Fibroblast of mammary gland (primary cell): ENCODE measurements at regions not wholly inside any gene's neighbourhood (a gene's known extent, or its start where the extent isn't known, plus 50 kb on each side); places are given as distances from the start of the nearest gene placed in this dataset.
"Not testable (repeated sequence)": the region's sequence is repeated elsewhere in the genome, so short reads cannot be mapped to it uniquely, and the experiment has no call there.

Experiments used
- DNase-seq: peaks from one replicate; pipeline ENCODE4 v3.0.0-alpha.2; 2010; ENCODE audit warnings: low read depth
- H3K4me3 ChIP-seq: 2 replicates; pipeline ENCODE4 v1.5.1; 2011; ENCODE audit warnings: low read depth, mild to moderate bottlenecking, low read length, moderate library complexity; ENCODE audit not compliant: control insufficient read depth
- CTCF ChIP-seq: conservative IDR thresholded peaks from 2 replicates; pipeline ENCODE4 v1.5.1; 2011; ENCODE audit warnings: low read depth, low read length, inconsistent platforms; ENCODE audit not compliant: control insufficient read depth, insufficient read depth

- H3K4me3 ChIP-seq = no peak overlapping the region
- DNase-seq = no peak
Observed at GRCh38 chr2:124996406-124996805, 971.3 kb downstream of the CNTNAP5 start.

GRCh38 chr2:124999906-125000305, 974.8 kb downstream of the CNTNAP5 start:
- DNase-seq = no peak
- no peak for TF ChIP-seq CTCF
- H3K4me3 ChIP-seq = no peak overlapping the region

More at GRCh38 chr2:124996406-124996805, 971.3 kb downstream of the CNTNAP5 start:
- no peak for TF ChIP-seq CTCF

GRCh38 chr2:125004106-125004800, 979.2 kb downstream of the CNTNAP5 start:
- DNase-seq = no peak
- H3K4me3 ChIP-seq = no peak overlapping the region
- TF ChIP-seq CTCF = no peak

- no peak for TF ChIP-seq CTCF
- H3K4me3 ChIP-seq = no peak overlapping the region
- DNase-seq = no peak
Observed at GRCh38 chr2:125006676-125007075, 981.6 kb downstream of the CNTNAP5 start.

- DNase-seq, H3K4me3 ChIP-seq: not testable (repeated sequence)
Observed at GRCh38 chr2:125028721-125029120, 1003.6 kb downstream of the CNTNAP5 start.

GRCh38 chr2:125033871-125034270, 1008.8 kb downstream of the CNTNAP5 start:
- TF ChIP-seq CTCF = no peak

GRCh38 chr2:125037135-125037653, 1012.1 kb downstream of the CNTNAP5 start:
- TF ChIP-seq CTCF = no peak

More at GRCh38 chr2:125033871-125034270, 1008.8 kb downstream of the CNTNAP5 start:
- no peak overlapping the region for H3K4me3 ChIP-seq
- no peak for DNase-seq

More at GRCh38 chr2:125037135-125037653, 1012.1 kb downstream of the CNTNAP5 start:
- DNase-seq = no peak
- H3K4me3 ChIP-seq = no peak overlapping the region
